SJSA1 (cell line): ENCODE measurements at regions not wholly inside any gene's neighbourhood (a gene's known extent, or its start where the extent isn't known, plus 50 kb on each side); places are given as distances from the start of the nearest gene placed in this dataset.

Experiments used
- DNase-seq, 2 experiments: peaks; one replicate each; pipeline ENCODE4 v3.0.0-alpha.2; 2015 to 2020; ENCODE audit warnings: low spot score in 2 of 2, low read depth in 1 of 2
- H3K27ac ChIP-seq: fragments of 250-450 bp; sonication (Bioruptor Pico); 2 replicates; pipeline ENCODE4 v1.5.1; 2020; ENCODE audit warnings: mild to moderate bottlenecking, moderate library complexity
- H3K27me3 ChIP-seq: fragments of 250-450 bp; sonication (Bioruptor Pico); replicated peaks from 2 replicates; pipeline ENCODE4 v1.5.1; 2020; ENCODE audit warnings: mild to moderate bottlenecking, moderate library complexity
- H3K36me3 ChIP-seq: fragments of 250-450 bp; sonication (Bioruptor Pico); 2 replicates; pipeline ENCODE4 v1.5.1; 2020; ENCODE audit warnings: mild to moderate bottlenecking
- H3K4me1 ChIP-seq: fragments of 250-450 bp; sonication (Bioruptor Pico); replicated peaks from 2 replicates; pipeline ENCODE4 v1.6.1; 2021; ENCODE audit warnings: mild to moderate bottlenecking
- H3K4me3 ChIP-seq: fragments of 250-450 bp; sonication (Bioruptor Pico); 2 replicates; pipeline ENCODE4 v1.5.1; 2020; ENCODE audit warnings: mild to moderate bottlenecking
- H3K9me3 ChIP-seq: fragments of 250-450 bp; sonication (Bioruptor Pico); replicated peaks from 2 replicates; pipeline ENCODE4 v1.5.1; 2020; ENCODE audit warnings: mild to moderate bottlenecking

- peaks cover 10% of the 10 kb centered on the region; the same call in 1 of the 2 replicates for H3K4me1 ChIP-seq
- no peaks in the 10 kb centered on the region for H3K27me3 ChIP-seq
- H3K4me3 ChIP-seq: no peak overlapping the region
- H3K9me3 ChIP-seq: no peaks in the 10 kb centered on the region
- no peak for DNase-seq
- no peaks in the 10 kb centered on the region for H3K36me3 ChIP-seq
- H3K27ac ChIP-seq: no peak overlapping the region
Measured at GRCh38 chr2:161075701-161076100, 84.5 kb upstream of the TANK start.

- DNase-seq: no peak
- Histone ChIP-seq H3K36me3 (no peaks in the 10 kb centered on the region), H3K27ac (no peak overlapping the region)
Measured at GRCh38 chr2:161076936-161077335, 83.3 kb upstream of the TANK start.

GRCh38 chr2:161077367-161078210 is 82.6 kb upstream of the TANK start:
- DNase-seq: no peak
- Histone ChIP-seq H3K9me3 (no peaks in the 10 kb centered on the region), H3K27me3 (no peaks in the 10 kb centered on the region), H3K36me3 (no peaks in the 10 kb centered on the region), H3K4me3 (no peak overlapping the region), H3K27ac (no peak overlapping the region), H3K4me1 (peaks cover 10% of the 10 kb centered on the region; the same call in 1 of the 2 replicates)

More at GRCh38 chr2:161076936-161077335, 83.3 kb upstream of the TANK start:
- no peak overlapping the region for H3K4me3 ChIP-seq
- H3K4me1 ChIP-seq: peaks cover 10% of the 10 kb centered on the region; the same call in 1 of the 2 replicates
- no peaks in the 10 kb centered on the region for H3K27me3 ChIP-seq
- no peaks in the 10 kb centered on the region for H3K9me3 ChIP-seq

- no peaks in the 10 kb centered on the region for H3K9me3 ChIP-seq
- no peak for DNase-seq
- H3K36me3 ChIP-seq: no peaks in the 10 kb centered on the region
- H3K4me3 ChIP-seq: no peak overlapping the region
- peaks cover 10% of the 10 kb centered on the region; the same call in 1 of the 2 replicates for H3K4me1 ChIP-seq
- H3K27ac ChIP-seq: no peak overlapping the region
- H3K27me3 ChIP-seq: no peaks in the 10 kb centered on the region
Measured at GRCh38 chr2:161078211-161078539, 82.1 kb upstream of the TANK start.

GRCh38 chr2:161085149-161085548 is 75.1 kb upstream of the TANK start:
- Histone ChIP-seq H3K27me3 (no peaks in the 10 kb centered on the region), H3K27ac (peak overlapping the region; percentile 63), H3K36me3 (no peaks in the 10 kb centered on the region), H3K9me3 (0 out of 2 replicates have a peak, but pooled peaks cover 3% of the 10 kb centered on the region), H3K4me3 (no peak overlapping the region), H3K4me1 (peaks cover 15% of the 10 kb centered on the region)
- DNase-seq: peak; percentile 77 to 91

- Histone ChIP-seq H3K27ac (no peak overlapping the region), H3K27me3 (no peaks in the 10 kb centered on the region), H3K36me3 (no peaks in the 10 kb centered on the region), H3K4me3 (no peak overlapping the region), H3K9me3 (0 out of 2 replicates have a peak, but pooled peaks cover 3% of the 10 kb centered on the region), H3K4me1 (peaks cover 15% of the 10 kb centered on the region)
- no peak for DNase-seq
Measured at GRCh38 chr2:161088658-161089350, 71.4 kb upstream of the TANK start.

GRCh38 chr2:161090411-161090810 is 69.8 kb upstream of the TANK start:
- no peaks in the 10 kb centered on the region for H3K36me3 ChIP-seq
- DNase-seq: no peak
- H3K27ac ChIP-seq: no peak overlapping the region

GRCh38 chr2:161095314-161095713 is 64.9 kb upstream of the TANK start:
- Histone ChIP-seq H3K9me3 (no peaks in the 10 kb centered on the region), H3K27me3 (no peaks in the 10 kb centered on the region), H3K4me1 (no peaks in the 10 kb centered on the region), H3K36me3 (no peaks in the 10 kb centered on the region), H3K27ac (no peak overlapping the region), H3K4me3 (no peak overlapping the region)
- no peak for DNase-seq

More at GRCh38 chr2:161090411-161090810, 69.8 kb upstream of the TANK start:
- 0 out of 2 replicates have a peak, but pooled peaks cover 3% of the 10 kb centered on the region for H3K9me3 ChIP-seq
- no peak overlapping the region for H3K4me3 ChIP-seq
- H3K27me3 ChIP-seq: no peaks in the 10 kb centered on the region
- H3K4me1 ChIP-seq: peaks cover 7% of the 10 kb centered on the region

- no peak for DNase-seq
- Histone ChIP-seq H3K4me1 (no peaks in the 10 kb centered on the region), H3K4me3 (no peak overlapping the region), H3K27ac (no peak overlapping the region), H3K9me3 (no peaks in the 10 kb centered on the region), H3K36me3 (no peaks in the 10 kb centered on the region), H3K27me3 (no peaks in the 10 kb centered on the region)
Measured at GRCh38 chr2:161096336-161096735, 63.9 kb upstream of the TANK start.

- Histone ChIP-seq H3K9me3 (no peaks in the 10 kb centered on the region), H3K27ac (no peak overlapping the region), H3K36me3 (no peaks in the 10 kb centered on the region), H3K4me1 (no peaks in the 10 kb centered on the region), H3K27me3 (no peaks in the 10 kb centered on the region), H3K4me3 (no peak overlapping the region)
- DNase-seq: no peak
Measured at GRCh38 chr2:161097157-161097556, 63.1 kb upstream of the TANK start.

- no peak overlapping the region for H3K27ac ChIP-seq
- H3K4me3 ChIP-seq: no peak overlapping the region
- no peaks in the 10 kb centered on the region for H3K27me3 ChIP-seq
- H3K4me1 ChIP-seq: no peaks in the 10 kb centered on the region; the same call in 1 of the 2 replicates
- H3K36me3 ChIP-seq: no peaks in the 10 kb centered on the region
- H3K9me3 ChIP-seq: no peaks in the 10 kb centered on the region
- no peak for DNase-seq
Measured at GRCh38 chr2:161100211-161100895, 59.9 kb upstream of the TANK start.

GRCh38 chr2:161101406-161101805 is 58.8 kb upstream of the TANK start:
- Histone ChIP-seq H3K27ac (no peak overlapping the region), H3K9me3 (no peaks in the 10 kb centered on the region), H3K4me1 (no peaks in the 10 kb centered on the region; the same call in 1 of the 2 replicates), H3K27me3 (no peaks in the 10 kb centered on the region), H3K4me3 (no peak overlapping the region), H3K36me3 (no peaks in the 10 kb centered on the region)
- DNase-seq: no peak

- no peak for DNase-seq
- H3K27ac ChIP-seq: no peak overlapping the region
Measured at GRCh38 chr2:161102770-161103450, 57.3 kb upstream of the TANK start.

More at GRCh38 chr2:161102770-161103450, 57.3 kb upstream of the TANK start:
- H3K4me3 ChIP-seq: no peak overlapping the region
- H3K27me3 ChIP-seq: no peaks in the 10 kb centered on the region
- H3K36me3 ChIP-seq: no peaks in the 10 kb centered on the region
- no peaks in the 10 kb centered on the region; the same call in 1 of the 2 replicates for H3K4me1 ChIP-seq
- H3K9me3 ChIP-seq: no peaks in the 10 kb centered on the region
